KMS-11 (cell line): ENCODE measurements at regions not wholly inside any gene's neighbourhood (a gene's known extent, or its start where the extent isn't known, plus 50 kb on each side); places are given as distances from the start of the nearest gene placed in this dataset.

ENCODE experiments used
- H2AFZ ChIP-seq: fragments of 200-600 bp; sonication (generic); 2 replicates; pipeline ENCODE4 v1.6.1; 2016; ENCODE audit warnings: antibody characterized with exemption, mixed run types, low read depth
- H3K27ac ChIP-seq: fragments of 200-600 bp; sonication (generic); 2 replicates; pipeline ENCODE4 v1.6.1; 2016; ENCODE audit warnings: mild to moderate bottlenecking, mixed run types
- H3K27me3 ChIP-seq: fragments of 200-600 bp; sonication (generic); 2 replicates; pipeline ENCODE4 v1.6.1; 2017; ENCODE audit warnings: mild to moderate bottlenecking, low read depth, mixed run types, moderate library complexity; ENCODE audit not compliant: insufficient read depth
- H3K36me3 ChIP-seq: fragments of 200-600 bp; sonication (generic); 2 replicates; pipeline ENCODE4 v1.6.1; 2017; ENCODE audit warnings: mild to moderate bottlenecking, mixed run types; ENCODE audit not compliant: insufficient read depth
- H3K4me1 ChIP-seq: fragments of 200-600 bp; sonication (generic); 2 replicates; pipeline ENCODE4 v1.6.1; 2016; ENCODE audit warnings: mild to moderate bottlenecking, low read depth, mixed run types; ENCODE audit not compliant: poor library complexity, severe bottlenecking
- H3K4me2 ChIP-seq: fragments of 200-600 bp; sonication (generic); 2 replicates; pipeline ENCODE4 v1.7.0; 2016; ENCODE audit warnings: mild to moderate bottlenecking, mixed run types
- H3K4me3 ChIP-seq: fragments of 200-600 bp; sonication (generic); IDR thresholded peaks from 2 replicates; pipeline ENCODE4 v1.6.1; 2017; ENCODE audit warnings: low read depth, low read length, mixed read lengths; ENCODE audit not compliant: insufficient read depth
- H3K79me2 ChIP-seq: fragments of 200-600 bp; sonication (generic); 2 replicates; pipeline ENCODE4 v1.6.1; 2016; ENCODE audit warnings: low read depth, mixed run types; ENCODE audit not compliant: insufficient read depth
- H3K9ac ChIP-seq: fragments of 200-600 bp; sonication (generic); 2 replicates; pipeline ENCODE4 v1.6.1; 2016; ENCODE audit warnings: mild to moderate bottlenecking, mixed run types
- H4K20me1 ChIP-seq: fragments of 200-600 bp; sonication (generic); 2 replicates; pipeline ENCODE4 v1.6.1; 2016; ENCODE audit warnings: mild to moderate bottlenecking, mixed run types; ENCODE audit not compliant: insufficient read depth
- CTCF ChIP-seq: fragments of 200-600 bp; sonication (generic); conservative IDR thresholded peaks from 2 replicates; pipeline ENCODE4 v1.6.1; 2017; ENCODE audit warnings: low read depth, mild to moderate bottlenecking, antibody characterized with exemption, low read length, moderate library complexity, mixed read lengths

GRCh38 chr10:78616125-78616695, 452.6 kb upstream of the ZMIZ1 start:
- Histone ChIP-seq H3K27me3 (no peaks in the 10 kb centered on the region), H3K4me2 (no peak overlapping the region), H4K20me1 (no peaks in the 10 kb centered on the region), H3K36me3 (no peaks in the 10 kb centered on the region), H2AFZ (no peak overlapping the region), H3K4me3 (no peak overlapping the region), H3K27ac (no peak overlapping the region), H3K79me2 (no peaks in the 10 kb centered on the region), H3K9ac (no peak overlapping the region), H3K4me1 (no peaks in the 10 kb centered on the region)
- no peak for TF ChIP-seq CTCF

GRCh38 chr10:78617115-78617514, 451.7 kb upstream of the ZMIZ1 start:
- Histone ChIP-seq H3K27ac (no peak overlapping the region), H3K9ac (no peak overlapping the region), H3K4me3 (no peak overlapping the region), H3K4me1 (no peaks in the 10 kb centered on the region), H4K20me1 (no peaks in the 10 kb centered on the region), H3K36me3 (no peaks in the 10 kb centered on the region), H3K27me3 (no peaks in the 10 kb centered on the region), H3K79me2 (no peaks in the 10 kb centered on the region), H3K4me2 (no peak overlapping the region), H2AFZ (no peak overlapping the region)
- TF ChIP-seq CTCF: no peak

GRCh38 chr10:78617631-78618030, 451.1 kb upstream of the ZMIZ1 start:
- Histone ChIP-seq H3K27ac (no peak overlapping the region), H3K4me2 (no peak overlapping the region), H3K4me3 (no peak overlapping the region), H4K20me1 (no peaks in the 10 kb centered on the region), H3K79me2 (no peaks in the 10 kb centered on the region), H3K4me1 (no peaks in the 10 kb centered on the region), H3K9ac (no peak overlapping the region), H2AFZ (no peak overlapping the region), H3K36me3 (no peaks in the 10 kb centered on the region), H3K27me3 (no peaks in the 10 kb centered on the region)
- TF ChIP-seq CTCF: no peak

GRCh38 chr10:78618050-78618449, 450.7 kb upstream of the ZMIZ1 start:
- H3K36me3 ChIP-seq: no peaks in the 10 kb centered on the region
- H4K20me1 ChIP-seq: no peaks in the 10 kb centered on the region
- H2AFZ ChIP-seq: no peak overlapping the region
- H3K4me2 ChIP-seq: no peak overlapping the region
- no peaks in the 10 kb centered on the region for H3K79me2 ChIP-seq
- no peak for TF ChIP-seq CTCF
- no peaks in the 10 kb centered on the region for H3K27me3 ChIP-seq
- H3K4me3 ChIP-seq: no peak overlapping the region
- no peaks in the 10 kb centered on the region for H3K4me1 ChIP-seq
- no peak overlapping the region for H3K9ac ChIP-seq
- H3K27ac ChIP-seq: no peak overlapping the region
